ENCODE measurements at regions not wholly inside any gene's neighbourhood (a gene's known extent, or its start where the extent isn't known, plus 50 kb on each side); places are given as distances from the start of the nearest gene placed in this dataset.

DNA sequence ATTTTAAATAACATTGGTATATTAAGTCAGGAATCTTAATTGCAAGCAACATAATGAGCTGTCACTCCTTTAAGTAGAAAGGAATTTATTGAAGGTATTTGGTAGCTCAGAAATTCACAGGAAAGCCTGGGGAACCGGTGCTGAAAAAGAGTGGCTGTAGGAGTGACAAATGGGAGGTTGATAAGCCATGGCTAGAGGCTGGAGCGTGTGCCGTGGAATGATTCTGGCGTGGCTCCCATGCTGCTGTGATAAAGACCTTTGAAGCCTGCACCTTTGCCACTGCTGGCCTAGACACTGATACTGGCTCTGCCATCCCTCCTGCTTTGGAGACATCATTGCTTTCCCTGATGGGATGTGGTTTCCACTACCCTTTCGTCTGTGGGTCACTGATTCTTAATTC is 65.7 kb upstream of the ATG10 start:
- TF ChIP-seq, protein P1, sequence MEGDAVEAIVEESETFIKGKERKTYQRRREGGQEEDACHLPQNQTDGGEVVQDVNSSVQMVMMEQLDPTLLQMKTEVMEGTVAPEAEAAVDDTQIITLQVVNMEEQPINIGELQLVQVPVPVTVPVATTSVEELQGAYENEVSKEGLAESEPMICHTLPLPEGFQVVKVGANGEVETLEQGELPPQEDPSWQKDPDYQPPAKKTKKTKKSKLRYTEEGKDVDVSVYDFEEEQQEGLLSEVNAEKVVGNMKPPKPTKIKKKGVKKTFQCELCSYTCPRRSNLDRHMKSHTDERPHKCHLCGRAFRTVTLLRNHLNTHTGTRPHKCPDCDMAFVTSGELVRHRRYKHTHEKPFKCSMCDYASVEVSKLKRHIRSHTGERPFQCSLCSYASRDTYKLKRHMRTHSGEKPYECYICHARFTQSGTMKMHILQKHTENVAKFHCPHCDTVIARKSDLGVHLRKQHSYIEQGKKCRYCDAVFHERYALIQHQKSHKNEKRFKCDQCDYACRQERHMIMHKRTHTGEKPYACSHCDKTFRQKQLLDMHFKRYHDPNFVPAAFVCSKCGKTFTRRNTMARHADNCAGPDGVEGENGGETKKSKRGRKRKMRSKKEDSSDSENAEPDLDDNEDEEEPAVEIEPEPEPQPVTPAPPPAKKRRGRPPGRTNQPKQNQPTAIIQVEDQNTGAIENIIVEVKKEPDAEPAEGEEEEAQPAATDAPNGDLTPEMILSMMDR (IDR thresholded peaks at IDR 0.05; ENCODE audit: low read depth, low read length), result no peak
- no peak for DNase-seq
- H3K27me3 ChIP-seq (ENCODE audit: insufficient read depth, low read depth, severe bottlenecking), result no peaks in the 10 kb centered on the region
- H3K4me3 ChIP-seq (ENCODE audit: low read depth, low read length), result no peak overlapping the region
- no peaks in the 10 kb centered on the region for H3K9me3 ChIP-seq (ENCODE audit: severe bottlenecking)
- H3K27ac ChIP-seq, result no peak overlapping the region
- H3K36me3 ChIP-seq, result no peaks in the 10 kb centered on the region

DNA sequence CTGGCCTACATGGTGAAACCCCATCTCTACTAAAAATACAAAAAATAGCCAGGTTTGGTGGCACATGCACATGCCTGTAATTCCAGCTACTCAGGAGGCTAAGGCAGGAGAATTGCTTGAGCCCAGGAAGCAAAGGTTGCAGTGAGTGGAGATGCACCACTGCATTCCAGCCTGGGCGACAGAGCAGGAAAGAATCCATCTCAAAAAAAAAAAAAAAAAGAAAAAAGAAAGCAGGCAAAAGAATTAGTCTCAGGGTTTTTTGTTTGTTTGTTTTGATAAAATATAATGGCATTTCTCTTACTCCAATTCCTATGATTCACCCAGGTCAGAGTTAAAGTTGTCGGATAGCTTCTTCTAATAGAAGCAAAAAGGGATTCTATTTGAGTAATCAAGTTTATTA is 67.0 kb upstream of the ATG10 start:
- TF ChIP-seq, protein P1 (IDR thresholded peaks at IDR 0.05; ENCODE audit: low read depth, low read length), result no peak
- Histone ChIP-seq H3K36me3 (no peaks in the 10 kb centered on the region), H3K4me3 (ENCODE audit: low read depth, low read length) (no peak overlapping the region), H3K9me3 (ENCODE audit: severe bottlenecking) (no peaks in the 10 kb centered on the region), H3K27me3 (ENCODE audit: insufficient read depth, low read depth, severe bottlenecking) (no peaks in the 10 kb centered on the region), H3K27ac (no peak overlapping the region)
- DNase-seq, result no peak

DNA sequence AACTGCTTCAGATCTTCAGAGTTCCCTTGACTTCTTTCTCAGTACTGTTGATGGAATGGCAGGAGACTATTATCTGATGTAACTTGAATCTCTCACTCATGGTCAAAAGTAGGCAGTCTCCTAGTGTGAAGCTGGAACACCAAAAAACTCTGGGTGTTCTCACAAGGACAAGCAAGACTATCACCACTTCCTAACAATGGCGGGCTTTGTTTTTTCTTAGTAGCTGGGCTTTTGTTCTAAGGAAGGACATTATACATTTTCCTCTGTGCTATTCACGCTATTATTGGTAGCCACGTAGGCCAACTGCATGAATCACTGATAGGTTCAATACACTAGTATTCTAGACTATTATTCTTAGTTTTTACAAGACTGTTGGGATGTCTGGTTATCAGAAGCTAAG is 67.7 kb upstream of the ATG10 start:
- Histone ChIP-seq H3K27me3 (ENCODE audit: insufficient read depth, low read depth, severe bottlenecking) (no peaks in the 10 kb centered on the region), H3K9me3 (ENCODE audit: severe bottlenecking) (no peaks in the 10 kb centered on the region), H3K4me3 (ENCODE audit: low read depth, low read length) (no peak overlapping the region), H3K27ac (no peak overlapping the region), H3K36me3 (no peaks in the 10 kb centered on the region)
- DNase-seq, result no peak
- TF ChIP-seq, protein P1 (IDR thresholded peaks at IDR 0.05; ENCODE audit: low read depth, low read length), result no peak

DNA sequence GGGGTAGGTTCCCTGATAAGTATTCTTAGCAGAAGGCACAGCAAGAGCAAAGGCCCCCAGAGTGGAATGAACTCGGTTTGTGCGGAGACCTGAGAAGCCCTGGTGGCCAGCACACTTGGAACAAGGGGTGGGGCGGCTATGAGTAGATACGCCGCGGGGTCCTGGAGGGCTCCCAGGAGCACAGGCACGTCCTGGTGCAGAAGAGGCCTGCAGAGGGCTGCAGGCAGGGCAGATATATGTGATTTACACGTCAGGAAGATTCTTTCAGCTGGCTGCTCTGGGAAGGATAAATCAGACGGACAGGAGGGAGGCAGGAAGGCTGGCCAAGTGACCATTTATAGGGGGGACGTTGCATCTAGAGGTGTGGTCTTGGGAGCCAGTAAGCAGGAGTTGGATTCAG is 70.2 kb upstream of the ATG10 start:
- Histone ChIP-seq H3K36me3 (no peaks in the 10 kb centered on the region), H3K4me3 (ENCODE audit: low read depth, low read length) (no peak overlapping the region), H3K27ac (no peak overlapping the region), H3K27me3 (ENCODE audit: insufficient read depth, low read depth, severe bottlenecking) (no peaks in the 10 kb centered on the region), H3K9me3 (ENCODE audit: severe bottlenecking) (no peaks in the 10 kb centered on the region)
- no peak for DNase-seq
- TF ChIP-seq, protein P1 (IDR thresholded peaks at IDR 0.05; ENCODE audit: low read depth, low read length), result no peak

- TF ChIP-seq, protein P1 (IDR thresholded peaks at IDR 0.05; ENCODE audit: low read depth, low read length), result no peak
Observed at GRCh38 chr5:81899123-81899522, 72.7 kb upstream of the ATG10 start.

DNA sequence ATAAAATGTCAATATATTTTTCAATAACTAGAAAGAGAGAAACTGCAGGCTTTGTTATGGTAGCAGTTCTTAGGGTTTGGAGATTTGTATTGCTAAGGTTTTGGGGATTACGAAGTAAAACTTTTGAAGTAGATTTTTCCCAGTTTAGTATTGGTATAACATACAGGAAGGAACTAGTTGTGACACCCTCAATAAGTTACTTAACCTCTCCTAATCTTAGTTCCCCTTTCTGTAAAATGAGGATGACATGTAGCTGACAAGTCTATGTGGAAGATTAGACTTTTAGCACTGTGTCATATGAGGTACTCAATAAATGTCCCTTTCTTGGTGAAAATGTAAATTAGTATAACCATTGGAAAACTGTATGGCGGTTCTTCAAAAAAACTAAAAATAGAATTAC is 73.4 kb upstream of the ATG10 start:
- no peak for DNase-seq
- no peaks in the 10 kb centered on the region for H3K36me3 ChIP-seq
- H3K27ac ChIP-seq, result no peak overlapping the region
- no peaks in the 10 kb centered on the region for H3K27me3 ChIP-seq (ENCODE audit: insufficient read depth, low read depth, severe bottlenecking)
- TF ChIP-seq, protein P1 (IDR thresholded peaks at IDR 0.05; ENCODE audit: low read depth, low read length), result no peak
- H3K4me3 ChIP-seq (ENCODE audit: low read depth, low read length), result no peak overlapping the region
- no peaks in the 10 kb centered on the region for H3K9me3 ChIP-seq (ENCODE audit: severe bottlenecking)

More at GRCh38 chr5:81899123-81899522, 72.7 kb upstream of the ATG10 start:
- Histone ChIP-seq H3K9me3 (ENCODE audit: severe bottlenecking) (no peaks in the 10 kb centered on the region), H3K4me3 (ENCODE audit: low read depth, low read length) (no peak overlapping the region), H3K27ac (no peak overlapping the region), H3K36me3 (no peaks in the 10 kb centered on the region), H3K27me3 (ENCODE audit: insufficient read depth, low read depth, severe bottlenecking) (no peaks in the 10 kb centered on the region)
- no peak for DNase-seq
